ENCODE measurements at regions not wholly inside any gene's neighbourhood (a gene's known extent, or its start where the extent isn't known, plus 50 kb on each side); places are given as distances from the start of the nearest gene placed in this dataset.

DNA sequence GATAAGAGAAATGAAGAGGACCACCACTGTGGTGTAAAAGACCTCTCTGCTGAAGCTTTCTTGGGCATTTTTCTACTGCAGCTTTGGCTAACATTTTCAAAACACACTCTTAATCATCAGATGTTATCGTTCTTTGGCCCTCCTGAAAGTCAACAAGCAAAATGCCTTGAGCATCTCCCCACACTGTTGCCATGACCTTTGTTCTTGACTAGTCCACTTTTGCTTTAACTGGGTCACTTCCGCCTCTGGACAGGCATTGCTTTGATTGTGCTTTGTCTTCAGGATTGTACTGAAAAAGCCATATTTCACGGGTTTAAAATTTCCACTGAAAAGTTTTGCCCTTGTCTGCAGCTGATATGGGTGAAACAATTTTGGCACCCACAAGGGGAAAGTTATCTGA lies 107.8 kb upstream of the CXCL12 start:
- H3K4me3 ChIP-seq (ENCODE audit: low read depth, low read length) = no peak overlapping the region
- DNase-seq (ENCODE audit: low read depth) = no peak
- TF ChIP-seq, protein P1, sequence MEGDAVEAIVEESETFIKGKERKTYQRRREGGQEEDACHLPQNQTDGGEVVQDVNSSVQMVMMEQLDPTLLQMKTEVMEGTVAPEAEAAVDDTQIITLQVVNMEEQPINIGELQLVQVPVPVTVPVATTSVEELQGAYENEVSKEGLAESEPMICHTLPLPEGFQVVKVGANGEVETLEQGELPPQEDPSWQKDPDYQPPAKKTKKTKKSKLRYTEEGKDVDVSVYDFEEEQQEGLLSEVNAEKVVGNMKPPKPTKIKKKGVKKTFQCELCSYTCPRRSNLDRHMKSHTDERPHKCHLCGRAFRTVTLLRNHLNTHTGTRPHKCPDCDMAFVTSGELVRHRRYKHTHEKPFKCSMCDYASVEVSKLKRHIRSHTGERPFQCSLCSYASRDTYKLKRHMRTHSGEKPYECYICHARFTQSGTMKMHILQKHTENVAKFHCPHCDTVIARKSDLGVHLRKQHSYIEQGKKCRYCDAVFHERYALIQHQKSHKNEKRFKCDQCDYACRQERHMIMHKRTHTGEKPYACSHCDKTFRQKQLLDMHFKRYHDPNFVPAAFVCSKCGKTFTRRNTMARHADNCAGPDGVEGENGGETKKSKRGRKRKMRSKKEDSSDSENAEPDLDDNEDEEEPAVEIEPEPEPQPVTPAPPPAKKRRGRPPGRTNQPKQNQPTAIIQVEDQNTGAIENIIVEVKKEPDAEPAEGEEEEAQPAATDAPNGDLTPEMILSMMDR (IDR thresholded peaks at IDR 0.05; ENCODE audit: insufficient read depth, low read depth, low read length, missing control alignments) = no peak

DNA sequence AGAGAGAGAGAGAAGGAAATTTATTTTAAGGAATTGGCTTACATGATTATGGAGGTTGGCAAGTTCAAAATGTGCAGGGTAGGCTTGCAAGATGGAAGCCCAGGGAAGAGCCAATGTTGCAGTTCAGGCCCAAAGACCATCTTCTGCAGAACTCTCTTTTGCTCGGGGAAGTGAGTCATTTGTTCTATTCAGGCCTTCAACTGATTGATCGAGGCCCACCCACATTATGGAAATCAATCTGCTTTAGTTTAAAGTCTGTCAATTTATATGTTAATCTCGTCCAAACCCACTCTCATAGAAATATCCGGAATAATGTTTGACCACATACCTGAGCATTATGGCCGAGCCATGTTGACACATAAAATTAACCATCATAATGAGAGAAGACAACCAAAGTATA lies 113.3 kb upstream of the CXCL12 start:
- H3K4me3 ChIP-seq (ENCODE audit: low read depth, low read length) = no peak overlapping the region
- DNase-seq (ENCODE audit: low read depth) = no peak
- TF ChIP-seq, protein P1 (IDR thresholded peaks at IDR 0.05; ENCODE audit: insufficient read depth, low read depth, low read length, missing control alignments) = no peak

DNA sequence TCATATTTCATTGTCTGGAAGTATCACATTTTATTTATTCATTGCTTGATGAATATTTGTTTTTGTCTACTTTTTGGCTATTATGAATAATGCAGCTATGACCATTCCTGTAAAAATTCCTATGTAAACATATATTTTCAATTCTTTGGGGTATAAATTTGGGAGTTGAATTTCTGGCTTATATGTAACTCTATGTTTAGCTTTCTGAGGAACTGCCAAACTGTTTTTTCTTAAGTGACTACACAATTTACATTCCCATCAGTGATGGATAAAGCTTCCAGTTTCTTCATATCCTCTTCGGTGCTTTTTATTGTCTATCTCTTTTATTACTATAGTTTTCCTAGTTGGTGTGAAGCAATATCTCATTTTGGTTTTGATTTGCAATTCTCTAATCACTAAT lies 115.6 kb upstream of the CXCL12 start:
- TF ChIP-seq, protein P1 (IDR thresholded peaks at IDR 0.05; ENCODE audit: insufficient read depth, low read depth, low read length, missing control alignments) = no peak
- no peak overlapping the region for H3K4me3 ChIP-seq (ENCODE audit: low read depth, low read length)
- no peak for DNase-seq (ENCODE audit: low read depth)

DNA sequence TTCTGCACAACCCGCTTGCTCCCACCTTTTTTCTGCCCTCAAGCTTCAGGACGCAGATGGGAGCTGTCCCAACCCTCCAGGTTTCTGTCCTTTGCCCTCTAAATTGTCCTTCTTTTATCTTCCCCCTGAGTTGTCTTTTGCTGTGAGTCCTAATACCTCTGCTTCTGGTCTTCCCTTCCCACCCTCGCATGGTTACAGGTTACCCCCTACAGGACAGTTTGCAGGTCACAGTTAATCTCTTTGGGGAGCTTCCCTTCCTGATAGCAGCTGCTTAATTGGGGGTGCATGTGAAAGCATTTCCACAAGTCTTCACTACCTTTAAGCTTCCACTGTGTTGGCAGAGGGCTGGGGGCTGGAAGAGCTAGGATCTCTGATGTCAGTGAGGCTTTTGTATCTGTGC lies 121.5 kb upstream of the CXCL12 start:
- TF ChIP-seq, protein P1 (IDR thresholded peaks at IDR 0.05; ENCODE audit: insufficient read depth, low read depth, low read length, missing control alignments) = no peak
- H3K4me3 ChIP-seq (ENCODE audit: low read depth, low read length) = no peak overlapping the region
- no peak for DNase-seq (ENCODE audit: low read depth)

DNA sequence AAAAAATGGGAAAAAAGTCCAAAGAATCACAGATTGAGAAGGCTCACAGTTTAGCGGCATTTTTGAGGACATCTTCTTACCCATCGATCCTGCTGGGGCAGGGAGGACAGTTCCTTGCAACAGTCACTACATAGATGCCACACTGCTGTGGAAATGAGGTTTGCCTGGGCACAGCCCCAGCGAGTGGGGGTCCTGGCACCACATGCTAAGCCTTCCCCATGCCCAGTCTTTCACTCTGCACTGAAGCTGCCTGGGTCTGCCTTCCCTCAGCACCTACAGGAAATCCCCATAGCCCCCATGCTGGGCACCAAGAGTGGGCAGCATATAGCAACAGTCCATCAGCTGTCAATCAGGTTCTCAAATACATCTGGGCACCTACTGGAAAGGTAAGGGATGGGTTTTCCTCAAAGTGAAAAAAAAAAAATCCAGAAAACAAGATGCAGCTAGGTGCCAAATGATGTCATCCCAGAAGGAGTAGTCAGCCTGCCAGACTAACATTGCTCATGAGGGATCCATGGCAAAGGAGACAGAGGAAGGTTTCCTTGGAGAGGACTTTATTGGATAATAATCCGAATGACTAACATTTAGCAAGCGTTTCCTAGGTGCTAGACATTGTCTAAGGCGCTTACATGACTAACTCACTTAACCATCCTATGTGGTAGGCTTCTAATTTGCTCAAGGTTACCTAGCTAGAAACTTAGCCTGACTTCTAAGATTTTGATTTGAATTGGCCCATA lies 125.7 kb upstream of the CXCL12 start:
- DNase-seq (ENCODE audit: low read depth) = no peak
- H3K4me3 ChIP-seq (ENCODE audit: low read depth, low read length) = no peak overlapping the region
- TF ChIP-seq, protein P1 (IDR thresholded peaks at IDR 0.05; ENCODE audit: insufficient read depth, low read depth, low read length, missing control alignments) = no peak

DNA sequence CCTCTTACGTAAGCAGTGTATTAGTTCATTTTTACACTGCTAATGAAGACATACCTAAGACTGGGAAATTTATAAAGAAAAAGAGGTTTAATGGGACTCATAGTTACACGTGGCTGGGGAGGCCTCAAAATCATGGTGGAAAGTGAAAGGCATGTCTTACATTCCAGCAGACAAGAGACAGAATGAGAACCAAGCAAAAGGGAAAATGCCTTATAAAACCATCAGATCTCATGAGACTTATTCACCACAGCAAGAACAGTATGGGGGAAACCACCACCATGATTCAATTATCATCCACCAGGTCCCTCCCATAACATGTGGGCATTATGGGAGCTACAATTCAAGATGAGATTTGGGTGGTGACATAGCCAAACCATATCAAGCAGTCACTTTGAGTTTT lies 126.3 kb upstream of the CXCL12 start:
- TF ChIP-seq, protein P1 (IDR thresholded peaks at IDR 0.05; ENCODE audit: insufficient read depth, low read depth, low read length, missing control alignments) = no peak

DNA sequence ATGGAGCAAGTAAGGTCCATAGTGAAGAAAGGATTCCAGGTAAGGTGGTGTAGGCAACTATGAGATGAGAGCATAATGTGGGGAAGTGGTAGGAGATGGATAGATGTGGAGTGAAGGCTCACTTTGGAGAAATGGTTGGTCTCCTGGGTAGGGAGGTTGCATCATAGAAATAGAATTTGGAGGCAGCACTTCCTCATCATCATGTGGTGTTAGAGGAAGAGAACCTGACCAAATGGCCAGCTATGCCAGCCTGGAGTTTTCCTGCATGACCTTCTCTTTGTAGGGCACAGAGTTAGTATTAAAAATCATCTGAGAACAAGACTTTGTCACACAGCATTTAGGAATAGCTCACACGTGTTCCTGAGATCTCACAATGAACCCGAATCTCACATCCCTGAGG lies 126.7 kb upstream of the CXCL12 start:
- no peak for DNase-seq (ENCODE audit: low read depth)
- no peak overlapping the region for H3K4me3 ChIP-seq (ENCODE audit: low read depth, low read length)

More for the DNA sequence above, 126.3 kb upstream of the CXCL12 start:
- DNase-seq (ENCODE audit: low read depth) = no peak
- H3K4me3 ChIP-seq (ENCODE audit: low read depth, low read length) = no peak overlapping the region

More for the DNA sequence above, 126.7 kb upstream of the CXCL12 start:
- TF ChIP-seq, protein P1 (IDR thresholded peaks at IDR 0.05; ENCODE audit: insufficient read depth, low read depth, low read length, missing control alignments) = no peak
